HG02981 (cell line): ENCODE measurements at regions not wholly inside any gene's neighbourhood (a gene's known extent, or its start where the extent isn't known, plus 50 kb on each side); places are given as distances from the start of the nearest gene placed in this dataset.
A peak's percentile ranks its signal among the peaks of the same experiment; 100 is the strongest.
"Not testable (repeated sequence)": the region's sequence is repeated elsewhere in the genome, so short reads cannot be mapped to it uniquely, and the experiment has no call there.

Experiments used
- ATAC-seq: cut with Tn5 transposase; IDR thresholded peaks from one replicate; pipeline ENCODE4 v1.9.1; 2021; ENCODE audit warnings: mild to moderate bottlenecking, moderate library complexity; ENCODE audit not compliant: unreplicated experiment

DNA sequence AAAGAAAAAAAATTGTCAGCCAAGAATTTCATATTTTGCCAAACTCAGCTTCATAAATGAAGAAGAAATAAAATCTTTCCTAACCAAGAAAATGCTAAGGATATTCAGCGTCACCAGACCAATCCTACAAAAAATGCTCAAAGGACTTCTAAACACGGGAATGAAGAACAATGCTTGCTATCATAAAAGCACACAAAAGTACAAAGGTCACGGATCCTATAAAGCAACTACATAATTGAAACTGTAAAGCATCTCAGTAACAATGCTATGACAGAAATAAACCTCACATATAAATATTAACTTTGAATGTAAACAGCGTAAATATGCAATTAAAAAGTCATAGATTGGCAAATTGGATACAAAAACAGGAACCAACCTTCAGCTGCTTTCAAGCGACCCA lies 1314.6 kb upstream of the GYPC start:
- no peak for ATAC-seq

DNA sequence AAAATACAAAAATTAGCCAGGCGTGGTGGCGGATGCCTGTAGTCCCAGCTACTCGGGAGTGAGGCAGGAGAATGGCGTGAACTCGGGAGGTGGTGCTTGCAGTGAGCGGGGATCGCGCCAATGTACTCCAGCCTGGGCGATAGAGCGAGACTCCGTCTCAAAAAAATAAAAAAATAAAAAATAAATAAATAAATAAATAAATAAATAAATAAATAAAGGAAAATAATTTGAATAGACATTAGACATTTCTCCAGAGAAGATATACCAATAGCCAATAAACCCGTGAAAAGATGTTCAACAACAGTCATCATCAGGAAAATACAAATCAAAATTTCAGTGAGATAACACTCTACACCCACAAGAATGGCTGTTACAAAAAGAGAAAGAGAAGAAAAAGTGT lies 1302.4 kb upstream of the GYPC start:
- not testable (repeated sequence) for ATAC-seq

DNA sequence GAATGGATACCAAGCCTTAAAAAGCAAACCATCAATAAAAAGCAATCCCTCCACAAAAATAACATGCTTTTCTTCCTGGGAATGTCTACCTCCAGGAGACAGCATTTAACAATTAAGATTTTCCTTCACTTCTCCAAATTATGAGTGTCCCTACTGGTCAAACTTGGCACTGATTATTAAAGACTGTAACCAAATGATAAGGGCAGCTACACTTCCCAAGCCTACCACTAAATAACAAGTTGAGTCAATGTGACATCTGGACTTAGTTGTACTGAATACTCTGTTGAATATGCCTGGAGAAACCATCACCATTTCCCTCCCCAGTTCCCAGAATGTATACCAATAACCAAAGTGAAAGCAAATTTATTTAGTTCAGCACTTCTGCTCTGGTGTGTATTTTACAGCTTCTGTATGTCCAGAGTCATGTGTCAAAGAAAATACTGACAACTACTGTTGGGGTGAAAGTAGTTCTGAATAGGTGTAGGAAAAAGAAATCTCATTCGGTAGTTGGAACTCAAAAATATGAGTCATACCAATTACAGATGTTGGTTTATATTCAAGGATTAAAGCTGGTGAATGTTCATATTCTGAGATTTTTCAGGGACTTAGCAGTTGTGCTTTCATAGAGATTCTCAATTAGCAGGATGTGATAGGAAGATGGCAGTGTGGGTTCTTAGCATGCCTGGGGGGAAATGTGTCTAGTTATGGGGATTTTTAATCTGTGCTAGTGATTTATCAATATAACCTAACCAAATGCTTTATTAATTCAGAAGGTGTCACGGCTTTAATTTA lies 1291.6 kb upstream of the GYPC start:
- ATAC-seq, result no peak

DNA sequence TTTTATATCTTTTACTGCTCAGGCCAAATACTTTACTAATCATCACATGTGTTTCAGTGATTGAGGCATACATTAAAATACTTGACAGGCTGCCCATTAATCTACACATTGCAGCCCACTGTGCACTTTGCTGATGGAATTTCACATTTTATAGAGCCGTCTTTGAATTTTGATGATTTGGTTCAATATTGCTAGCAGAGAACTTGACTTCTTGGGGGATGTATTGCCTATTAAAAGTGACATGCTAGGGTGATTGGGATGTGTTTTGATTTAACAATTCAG lies 1291.0 kb upstream of the GYPC start:
- no peak for ATAC-seq

DNA sequence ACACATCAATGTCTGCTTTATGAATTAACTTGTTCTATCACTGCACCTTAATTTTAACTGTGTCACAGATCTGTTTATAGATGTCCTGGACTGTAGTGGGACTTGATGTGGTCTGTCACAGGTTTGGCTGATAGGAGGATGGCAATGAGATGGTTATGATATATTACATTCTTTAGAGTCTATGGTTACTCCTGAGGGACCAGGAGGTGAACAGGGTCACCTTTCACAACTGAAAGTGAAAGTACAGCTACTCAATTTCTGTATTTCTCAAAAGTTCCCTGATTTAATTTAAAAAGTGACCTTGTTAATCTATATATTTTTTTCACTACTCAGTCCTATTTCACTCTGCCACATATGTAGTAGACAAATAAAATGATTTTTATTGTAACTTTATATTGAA lies 1284.1 kb upstream of the GYPC start:
- ATAC-seq, result no peak

DNA sequence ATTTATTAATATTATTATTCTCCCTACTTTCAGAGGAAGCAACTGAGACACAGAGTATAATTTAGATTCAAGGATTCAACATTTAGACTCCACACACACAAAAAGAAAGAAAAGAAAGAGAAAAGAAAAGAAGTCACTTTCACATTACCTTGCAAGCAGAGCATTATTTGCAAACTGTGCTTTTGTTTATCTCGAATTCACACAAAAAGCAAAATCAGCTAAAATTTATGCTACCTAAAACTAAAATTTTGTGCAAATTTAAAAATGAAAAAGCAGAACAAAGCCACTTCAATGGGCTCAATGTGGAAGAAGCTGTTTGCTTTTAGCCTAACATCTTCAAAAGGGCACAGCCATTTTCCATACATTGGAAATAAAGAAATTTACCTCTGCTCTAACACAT lies 1282.7 kb upstream of the GYPC start:
- no peak for ATAC-seq

DNA sequence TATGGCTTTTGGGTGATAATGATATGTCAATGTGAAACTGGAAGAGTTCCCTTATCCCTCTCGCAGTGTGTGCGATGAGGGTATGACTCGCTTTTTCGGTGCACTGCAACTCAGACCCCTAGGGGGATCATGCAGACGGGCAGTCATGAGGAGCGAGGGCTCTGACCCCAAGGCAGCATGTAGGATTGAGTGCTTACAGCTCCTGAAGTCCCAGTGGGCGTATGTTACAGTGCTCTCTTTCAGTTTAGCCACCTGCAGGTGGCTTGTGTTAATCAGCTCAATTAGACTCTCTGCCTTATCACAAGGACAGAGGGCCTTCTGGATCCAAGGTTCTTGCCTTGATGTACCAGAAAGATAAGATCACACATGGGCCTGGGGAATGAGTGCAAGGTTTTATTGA lies 1269.9 kb upstream of the GYPC start:
- no peak for ATAC-seq

DNA sequence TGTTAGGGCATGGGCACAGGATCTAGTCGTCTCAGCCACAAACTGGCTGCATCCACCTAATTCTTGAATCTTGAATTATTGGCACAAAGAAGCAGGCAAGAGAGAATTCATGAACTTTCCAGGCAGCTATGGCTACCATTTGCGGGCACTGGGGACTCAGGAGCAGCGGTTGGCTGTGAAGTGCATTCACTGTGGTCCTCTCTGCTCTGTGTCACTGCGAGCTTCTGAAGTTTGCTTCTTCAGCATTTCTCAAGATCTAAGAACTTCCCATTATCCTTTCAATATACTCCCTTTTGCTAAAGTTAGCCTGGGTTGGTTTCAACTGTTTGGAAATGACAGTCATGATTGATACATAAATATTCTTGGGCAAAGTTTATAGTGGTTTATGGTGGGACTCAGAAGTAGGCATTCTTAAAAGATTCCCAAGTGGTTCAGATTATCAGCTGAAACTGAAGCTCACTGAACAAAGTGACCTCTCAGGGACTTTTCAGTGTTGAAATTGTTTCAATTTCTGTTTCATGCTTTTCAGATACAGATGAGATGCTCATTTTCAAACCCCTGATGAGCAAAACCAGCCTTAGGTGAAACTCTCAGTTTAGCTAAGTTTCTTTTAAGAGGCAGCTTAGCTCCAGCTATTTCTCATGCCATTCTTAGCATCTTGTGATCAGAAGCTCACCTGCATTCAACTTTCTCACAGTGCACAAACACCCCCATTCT lies 1258.3 kb upstream of the GYPC start:
- ATAC-seq, result peak; percentile 83

DNA sequence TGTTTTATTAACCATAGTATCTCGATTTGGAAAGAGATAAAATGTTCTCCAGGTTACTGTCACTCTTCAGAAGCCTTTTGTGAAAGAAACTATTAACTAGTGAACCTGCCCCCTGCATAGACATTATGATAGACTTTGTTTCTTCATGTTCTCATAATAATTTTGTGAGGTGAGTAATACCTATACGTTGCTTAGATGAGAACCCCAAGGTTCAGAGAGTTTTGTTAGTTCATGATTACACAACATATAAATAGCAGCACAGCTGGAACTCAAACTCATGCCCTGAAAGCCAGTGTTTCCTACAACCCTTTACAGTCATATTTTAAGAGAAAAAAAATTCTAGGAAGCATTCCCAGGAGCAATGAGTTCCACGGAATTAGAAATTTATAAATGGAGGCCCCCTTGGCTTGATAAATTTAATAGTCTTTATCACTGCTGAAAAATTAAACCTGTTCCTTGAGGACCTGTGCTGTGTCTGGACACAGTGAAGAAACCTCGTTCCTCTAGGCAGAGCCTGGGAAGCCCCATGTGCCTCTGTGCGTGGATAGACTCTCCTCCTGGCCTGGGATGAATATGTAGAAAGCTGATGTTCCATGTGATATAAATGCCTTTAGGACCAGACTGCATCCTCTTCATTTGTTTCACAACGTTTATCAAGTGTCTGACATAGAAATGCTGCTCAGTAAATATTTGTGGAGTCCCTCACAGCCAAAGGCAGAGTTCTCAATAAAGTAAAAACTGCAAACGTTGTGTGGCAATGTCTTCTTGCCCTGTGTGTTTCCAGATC lies 1257.0 kb upstream of the GYPC start:
- peak; percentile 53 for ATAC-seq

DNA sequence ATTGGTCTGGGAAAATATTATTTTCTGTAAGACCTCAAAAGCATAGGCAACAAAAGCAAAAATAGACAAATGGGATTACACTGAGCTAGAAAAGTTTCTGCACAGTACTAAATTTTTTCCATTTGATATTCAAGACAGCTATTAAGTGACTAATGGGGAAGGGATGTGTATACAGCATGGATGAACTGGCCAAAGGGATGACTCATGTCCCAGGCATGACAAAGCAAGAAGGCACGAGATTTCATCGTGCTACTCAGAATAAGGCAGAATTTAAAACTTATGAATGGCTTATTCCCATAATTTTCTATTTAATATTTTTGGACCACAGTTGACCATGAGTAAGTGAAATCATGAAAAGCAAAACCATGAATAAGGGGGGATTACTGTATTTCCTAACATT lies 1250.1 kb upstream of the GYPC start:
- no peak for ATAC-seq

DNA sequence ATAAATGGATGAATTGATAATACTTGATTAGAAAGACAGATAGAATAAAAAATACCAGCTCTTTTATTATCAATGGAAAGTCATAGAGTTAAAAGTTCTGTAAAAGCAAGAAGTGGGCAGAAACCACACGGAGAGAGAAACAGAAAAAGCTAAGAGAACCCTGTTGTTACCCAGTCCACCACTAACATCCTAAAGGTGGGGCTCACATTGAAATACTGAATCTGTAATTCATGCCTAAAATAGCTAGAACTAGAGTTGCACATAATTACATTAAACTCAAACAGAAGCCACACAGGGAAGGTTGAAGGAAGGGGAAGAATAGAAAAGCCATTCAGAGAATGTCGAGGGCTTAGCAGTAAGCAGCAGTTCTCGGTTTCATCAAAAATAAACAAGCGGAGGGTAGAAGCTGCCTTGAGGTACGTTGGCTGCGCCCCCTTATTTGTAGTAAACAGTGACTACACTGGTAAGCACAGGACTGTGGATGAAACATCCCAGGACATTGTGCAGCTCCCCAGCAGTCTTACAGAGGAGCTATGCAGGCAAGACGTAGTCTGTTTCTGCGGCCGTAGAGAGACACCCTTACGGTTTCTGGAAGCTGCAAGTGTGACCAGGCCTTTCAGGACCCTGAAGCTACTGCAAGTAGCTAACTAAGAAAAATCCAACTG lies 1247.0 kb upstream of the GYPC start:
- no peak for ATAC-seq

DNA sequence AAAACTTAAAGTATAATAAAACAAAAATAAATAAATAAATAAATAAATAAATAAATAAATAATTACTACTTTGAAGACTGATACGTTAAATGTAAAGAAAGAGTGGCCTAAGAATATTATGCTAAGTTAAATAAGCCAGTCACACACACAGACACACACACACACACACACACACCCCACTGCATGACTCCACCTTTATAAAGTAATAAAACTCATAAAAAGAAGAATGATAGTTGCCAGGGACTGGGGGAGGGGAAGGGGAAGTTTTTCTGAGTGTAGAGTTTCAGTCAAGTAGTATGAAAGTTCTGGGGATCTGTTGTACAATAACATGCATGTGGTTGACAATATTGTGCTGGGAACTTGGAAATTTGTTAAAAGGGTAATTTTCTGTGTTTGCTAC lies 1237.5 kb upstream of the GYPC start:
- no peak for ATAC-seq

DNA sequence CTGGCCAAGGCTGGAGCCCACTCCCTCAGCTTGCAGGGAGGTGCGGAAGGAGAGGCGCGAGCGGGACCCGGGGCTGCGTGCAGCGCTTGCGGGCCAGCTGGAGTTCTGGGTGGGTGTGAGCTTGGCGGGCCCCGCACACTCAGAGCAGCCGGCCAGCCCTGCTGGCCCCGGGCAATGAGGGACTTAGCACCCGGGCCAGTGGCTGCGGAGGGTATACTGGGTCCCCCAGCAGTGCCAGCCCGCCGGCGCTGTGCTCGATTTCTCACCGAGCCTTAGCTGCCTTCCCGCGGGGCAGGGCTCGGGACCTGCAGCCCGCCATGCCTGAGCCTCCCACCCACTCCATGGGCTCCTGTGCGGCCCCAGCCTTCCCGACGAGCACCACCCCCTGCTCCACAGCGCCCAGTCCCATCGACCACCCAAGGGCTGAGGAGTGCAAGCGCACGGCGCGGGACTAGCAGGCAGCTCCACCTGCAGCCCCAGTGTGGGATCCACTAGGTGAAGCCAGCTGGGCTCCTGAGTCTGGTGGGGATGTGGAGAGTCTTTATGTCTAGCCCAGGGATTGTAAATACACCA lies 1233.7 kb upstream of the GYPC start:
- not testable (repeated sequence) for ATAC-seq

DNA sequence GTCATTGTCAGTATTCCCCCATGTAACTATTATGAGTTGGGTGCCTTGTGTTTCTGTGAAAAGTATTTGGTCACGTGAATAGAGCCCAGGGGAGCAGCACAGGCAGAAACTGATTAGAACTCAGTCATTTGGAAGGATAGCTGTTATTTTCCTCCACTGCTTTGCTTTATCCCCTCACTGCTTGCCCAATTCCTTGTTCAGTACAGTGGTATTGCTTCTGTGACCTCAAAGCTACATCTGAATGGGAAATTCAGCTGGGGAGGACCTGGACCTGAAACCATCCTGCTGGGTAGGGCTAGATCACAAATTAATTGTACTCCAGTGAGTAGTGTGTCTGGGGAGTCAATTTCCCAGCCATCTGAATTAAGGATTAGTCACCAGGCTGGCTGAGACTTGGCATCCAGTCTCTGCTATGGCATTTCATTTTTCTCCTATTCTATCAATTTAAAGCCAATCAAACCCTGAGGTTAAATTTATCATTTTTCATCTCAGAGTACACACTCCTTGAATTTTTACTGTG lies 1231.6 kb upstream of the GYPC start:
- no peak for ATAC-seq

DNA sequence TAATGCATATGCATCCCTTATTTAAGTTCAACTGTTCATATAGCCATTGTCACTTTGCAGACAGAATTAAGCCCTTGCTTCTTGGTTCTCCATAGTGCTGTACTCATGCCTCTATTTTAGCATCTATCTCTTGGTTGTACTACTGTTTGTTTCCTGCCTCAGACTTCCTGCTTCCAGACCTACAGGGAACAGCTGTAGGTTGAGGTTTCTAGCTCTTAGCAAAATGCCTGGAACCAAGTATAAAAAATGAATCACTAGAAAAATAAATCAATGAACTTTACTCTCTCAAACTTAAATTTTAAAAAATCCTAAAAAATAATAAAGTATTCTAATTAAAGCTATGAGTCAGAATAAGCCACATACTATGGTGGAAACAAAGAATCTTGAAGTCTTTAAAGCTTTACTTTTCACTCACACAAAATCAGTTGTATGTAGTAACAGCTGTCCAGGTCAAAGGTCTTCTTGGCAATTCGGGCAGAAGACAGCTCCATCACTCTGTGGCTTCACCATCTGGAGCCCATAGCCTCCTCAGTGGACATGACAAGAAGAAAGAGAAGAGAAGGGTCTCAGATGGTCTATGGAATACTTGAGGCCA lies 1228.1 kb upstream of the GYPC start:
- ATAC-seq, result no peak

DNA sequence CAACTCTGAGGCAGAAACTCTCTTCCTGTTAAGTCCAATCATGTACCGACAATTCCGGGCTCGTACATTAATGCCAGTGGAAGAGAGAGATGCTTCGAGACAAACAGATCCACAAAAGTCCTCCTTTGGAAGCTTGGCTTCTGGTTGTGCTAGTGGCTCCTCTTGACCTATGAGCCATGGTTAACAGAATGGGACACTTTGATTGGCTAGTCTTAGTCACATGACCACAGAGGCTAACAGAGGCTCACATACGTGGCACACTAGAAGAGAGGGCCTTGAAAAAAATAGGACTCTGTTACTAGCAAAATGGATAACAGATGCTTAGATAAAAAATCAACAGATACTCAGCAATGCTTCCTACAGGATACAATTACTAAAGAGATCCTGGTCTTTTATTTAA lies 1211.9 kb upstream of the GYPC start:
- ATAC-seq, result no peak

DNA sequence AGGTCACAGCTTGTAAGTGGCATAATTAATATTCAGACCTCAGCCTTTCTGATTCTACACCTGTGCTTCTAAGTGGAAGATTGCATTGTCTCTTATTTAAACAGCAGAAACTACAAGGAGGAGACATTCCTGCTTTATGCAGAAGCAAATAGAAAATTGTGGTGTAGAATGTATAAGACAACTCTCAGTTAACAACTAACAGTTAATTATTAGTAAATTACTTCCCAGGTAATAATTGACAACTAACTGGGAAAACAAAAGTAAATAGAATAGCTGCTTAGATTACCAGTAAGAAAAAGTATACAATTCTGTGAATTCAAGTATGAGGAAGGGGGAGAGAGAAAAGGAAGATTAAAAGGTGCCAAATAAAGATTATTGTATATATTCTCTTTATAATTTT lies 1210.5 kb upstream of the GYPC start:
- ATAC-seq, result no peak

DNA sequence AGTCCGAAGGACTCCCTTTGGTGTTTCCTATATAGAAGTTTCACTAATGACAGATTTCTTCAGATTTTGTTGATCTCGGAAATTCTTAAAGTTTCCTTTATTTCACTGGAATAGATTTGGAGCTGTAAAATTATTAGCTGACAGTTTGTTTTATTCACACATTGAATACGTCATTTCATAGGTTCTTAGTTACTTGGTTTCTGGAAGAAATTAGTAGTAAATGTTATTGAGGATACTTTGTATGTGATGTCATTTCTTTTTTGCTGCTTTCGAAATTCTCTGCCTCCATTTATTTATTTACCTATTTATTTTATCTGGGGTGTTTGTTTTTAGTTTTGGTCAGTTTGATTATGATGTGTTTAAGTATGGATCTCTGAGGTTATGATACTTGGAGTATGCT lies 1205.9 kb upstream of the GYPC start:
- no peak for ATAC-seq

DNA sequence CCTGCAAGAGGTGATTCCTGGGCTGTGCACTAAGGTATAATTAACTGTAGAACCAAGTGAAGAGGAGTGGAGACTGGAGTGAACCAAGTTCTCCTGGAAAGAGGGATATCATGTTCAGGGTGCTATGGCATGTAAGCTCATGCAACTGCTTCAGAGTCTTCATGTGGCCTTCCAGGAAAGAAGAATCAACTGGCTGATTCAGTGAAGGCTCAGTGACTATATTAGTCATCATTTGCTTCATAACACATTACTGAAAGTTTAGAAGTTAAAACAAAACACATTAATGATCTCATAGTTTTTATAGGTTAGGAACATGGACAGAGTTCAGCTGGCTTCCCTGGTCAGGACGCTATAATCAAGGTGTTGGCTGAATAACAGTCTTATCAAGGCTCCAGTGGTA lies 1200.8 kb upstream of the GYPC start:
- no peak for ATAC-seq

DNA sequence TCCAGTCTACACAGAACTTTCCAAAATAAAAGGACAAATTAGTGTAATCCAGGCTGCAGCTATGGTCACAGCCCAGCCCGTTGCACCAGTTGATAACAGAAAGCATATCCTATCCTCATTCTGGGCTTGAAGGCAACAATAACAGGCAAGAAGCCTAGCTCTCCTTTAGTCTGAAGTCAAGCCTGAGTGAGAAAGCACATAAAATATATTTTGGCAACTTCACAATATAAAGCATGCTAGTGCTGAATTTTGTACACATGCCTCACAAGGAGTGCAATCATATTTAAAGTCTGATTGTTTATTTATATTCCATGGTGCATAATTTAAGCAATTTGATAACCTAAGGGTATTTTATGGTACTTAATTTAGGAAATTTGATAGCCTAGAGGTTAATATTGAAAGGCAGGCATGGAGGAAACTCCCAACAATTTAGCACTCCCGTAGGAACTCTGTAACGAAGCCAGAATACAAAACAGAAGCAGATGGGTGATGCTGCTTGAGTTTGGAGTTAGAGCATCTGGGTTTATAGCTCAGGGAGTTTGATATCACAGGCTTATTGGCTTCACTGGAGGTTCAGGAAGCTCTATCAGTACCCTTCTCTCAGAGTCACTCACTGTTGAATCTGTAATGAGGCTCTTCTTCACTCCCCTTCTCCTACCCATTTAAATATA lies 1199.1 kb upstream of the GYPC start:
- no peak for ATAC-seq
